ENCODE measurements at regions not wholly inside any gene's neighbourhood (a gene's known extent, or its start where the extent isn't known, plus 50 kb on each side); places are given as distances from the start of the nearest gene placed in this dataset.
A peak's percentile ranks its signal among the peaks of the same experiment; 100 is the strongest.

GRCh38 chr22:44430716-44431115 is 67.3 kb downstream of the RTL6 start:
- intact Hi-C loops (cut with DNase I; ENCODE audit: low total_unique reads), result loop anchor here (5.0 kb wide), 1 partner anchor 433 kb away; no protein-coding TSS in a partner anchor
- Histone ChIP-seq H3K4me1 (no peaks in the 10 kb centered on the region), H3K27me3 (peaks cover 0 to 15% of the 10 kb centered on the region in 2 donors), H3K36me3 (no peaks in the 10 kb centered on the region), H3K27ac (no peak overlapping the region), H3K4me3 (no peak overlapping the region), H3K9me3 (no peaks in the 10 kb centered on the region)
- TF ChIP-seq CTCF (IDR thresholded peaks at IDR 0.05) (no peak), POLR2AphosphoS5 (IDR thresholded peaks at IDR 0.05) (no peak), POLR2A (IDR thresholded peaks at IDR 0.05) (no peak)
- DNase-seq (ENCODE audit: low spot score in 2 of 2), result no peak

- no peaks in the 10 kb centered on the region for H3K36me3 ChIP-seq
- H3K27me3 ChIP-seq, result peaks cover 0 to 15% of the 10 kb centered on the region in 2 donors
- no peaks in the 10 kb centered on the region for H3K4me1 ChIP-seq
- no peak for TF ChIP-seq POLR2AphosphoS5 (IDR thresholded peaks at IDR 0.05)
- H3K9me3 ChIP-seq, result no peaks in the 10 kb centered on the region
- H3K27ac ChIP-seq, result no peak overlapping the region
- peak in 1 of 2 donors; percentile 27 for DNase-seq (ENCODE audit: low spot score in 2 of 2)
- H3K4me3 ChIP-seq, result no peak overlapping the region
- intact Hi-C loops (cut with DNase I; ENCODE audit: low total_unique reads), result loop anchor here (5.0 kb wide), 1 partner anchor 433 kb away; no protein-coding TSS in a partner anchor
These were observed 68.0 kb downstream of the RTL6 start for GRCh38 chr22:44429941-44430587.

- Histone ChIP-seq H3K4me1 (no peaks in the 10 kb centered on the region), H3K4me3 (no peak overlapping the region), H3K27ac (no peak overlapping the region), H3K36me3 (no peaks in the 10 kb centered on the region), H3K9me3 (no peaks in the 10 kb centered on the region), H3K27me3 (peaks cover 0 to 24% of the 10 kb centered on the region in 2 donors)
- peak in 1 of 2 donors; percentile 39 for DNase-seq (ENCODE audit: low spot score in 2 of 2)
- no peak for TF ChIP-seq CTCF (IDR thresholded peaks at IDR 0.05)
- no peak for TF ChIP-seq POLR2AphosphoS5 (IDR thresholded peaks at IDR 0.05)
- no peak for TF ChIP-seq POLR2A (IDR thresholded peaks at IDR 0.05)
- intact Hi-C loops (cut with DNase I; ENCODE audit: low total_unique reads), result no loop called here
These were observed 68.8 kb downstream of the RTL6 start for GRCh38 chr22:44428941-44429830.

- no peak overlapping the region for H3K4me3 ChIP-seq
- H3K9me3 ChIP-seq, result no peaks in the 10 kb centered on the region
- H3K36me3 ChIP-seq, result no peaks in the 10 kb centered on the region
- H3K27me3 ChIP-seq, result peaks cover 0 to 30% of the 10 kb centered on the region in 2 donors
- H3K4me1 ChIP-seq, result no peaks in the 10 kb centered on the region
- DNase-seq (ENCODE audit: low spot score in 2 of 2), result peak in 1 of 2 donors; percentile 33
- no peak for TF ChIP-seq POLR2AphosphoS5 (IDR thresholded peaks at IDR 0.05)
- no peak for TF ChIP-seq POLR2A (IDR thresholded peaks at IDR 0.05)
- TF ChIP-seq CTCF (IDR thresholded peaks at IDR 0.05), result no peak
- no peak overlapping the region for H3K27ac ChIP-seq
- intact Hi-C loops (cut with DNase I; ENCODE audit: low total_unique reads), result no loop called here
These were observed 70.2 kb downstream of the RTL6 start for GRCh38 chr22:44427611-44428470.

- H3K9me3 ChIP-seq, result no peaks in the 10 kb centered on the region
- intact Hi-C loops (cut with DNase I; ENCODE audit: low total_unique reads), result no loop called here
- H3K36me3 ChIP-seq, result no peaks in the 10 kb centered on the region
- peaks cover 0 to 30% of the 10 kb centered on the region in 2 donors for H3K27me3 ChIP-seq
- DNase-seq (ENCODE audit: low spot score in 2 of 2), result peak in 1 of 2 donors; percentile 30
- H3K27ac ChIP-seq, result no peak overlapping the region
- H3K4me1 ChIP-seq, result no peaks in the 10 kb centered on the region
- TF ChIP-seq POLR2AphosphoS5 (IDR thresholded peaks at IDR 0.05) (no peak), CTCF (IDR thresholded peaks at IDR 0.05) (no peak), POLR2A (IDR thresholded peaks at IDR 0.05) (no peak)
- no peak overlapping the region for H3K4me3 ChIP-seq
These were observed 71.1 kb downstream of the RTL6 start for GRCh38 chr22:44426981-44427380.
